IMR-90 (cell line): ENCODE measurements at regions not wholly inside any gene's neighbourhood (a gene's known extent, or its start where the extent isn't known, plus 50 kb on each side); places are given as distances from the start of the nearest gene placed in this dataset.

Source experiments
- BHLHE40 ChIP-seq: fragments of 150-350 bp; IDR thresholded peaks from 2 replicates; pipeline ENCODE4 v1.6.1; 2016; ENCODE audit warnings: mild to moderate bottlenecking, low read depth, low read length
- CEBPB ChIP-seq: IDR thresholded peaks from 2 replicates; pipeline ENCODE4 v1.6.1; 2012; ENCODE audit warnings: low read depth, low read length, improper control_type of control experiment
- ELK1 ChIP-seq: fragments of 150-350 bp; IDR thresholded peaks from 2 replicates; pipeline ENCODE4 v1.6.1; 2016; ENCODE audit warnings: low read depth, mild to moderate bottlenecking, low read length, moderate library complexity, borderline replicate concordance
- FOS ChIP-seq: fragments of 150-350 bp; IDR thresholded peaks from 2 replicates; pipeline ENCODE4 v1.6.1; 2016; ENCODE audit warnings: low read depth, low read length
- MAZ ChIP-seq: IDR thresholded peaks from 2 replicates; pipeline ENCODE4 v1.6.1; 2012; ENCODE audit warnings: low read depth, mild to moderate bottlenecking, low read length, improper control_type of control experiment, moderate library complexity, borderline replicate concordance
- MXI1 ChIP-seq: IDR thresholded peaks from 2 replicates; pipeline ENCODE4 v1.6.1; 2012; ENCODE audit warnings: low read depth, mild to moderate bottlenecking, low read length, moderate library complexity, borderline replicate concordance
- POLR2A ChIP-seq: IDR thresholded peaks from 2 replicates; pipeline ENCODE4 v1.6.1; 2012; ENCODE audit warnings: mild to moderate bottlenecking, low read depth, low read length
- RAD21 ChIP-seq: IDR thresholded peaks from 2 replicates; pipeline ENCODE4 v1.6.1; 2012; ENCODE audit warnings: low read length, improper control_type of control experiment
- RCOR1 ChIP-seq: IDR thresholded peaks from 2 replicates; pipeline ENCODE4 v1.6.1; 2012; ENCODE audit warnings: mild to moderate bottlenecking, low read length, improper control_type of control experiment; ENCODE audit not compliant: insufficient replicate concordance
- RFX5 ChIP-seq: IDR thresholded peaks from 2 replicates; pipeline ENCODE4 v1.8.0; 2012; ENCODE audit warnings: low read depth, mild to moderate bottlenecking, low read length, moderate library complexity
- SMC3 ChIP-seq: fragments of 150-350 bp; IDR thresholded peaks from 2 replicates; pipeline ENCODE4 v1.6.1; 2016; ENCODE audit warnings: low read depth, mild to moderate bottlenecking, antibody characterized with exemption, low read length, moderate library complexity
- TF ChIP-seq, protein P1 (sequence below): conservative IDR thresholded peaks from 2 replicates; pipeline ENCODE4 v1.5.1; 2012; ENCODE audit warnings: mild to moderate bottlenecking, low read depth, low read length, improper control_type of control experiment
- TF ChIP-seq, protein P2 (sequence below): fragments of 150-350 bp; IDR thresholded peaks from 2 replicates; pipeline ENCODE4 v1.6.1; 2017; ENCODE audit warnings: mild to moderate bottlenecking, antibody characterized with exemption, low read length, low read depth

DNA sequence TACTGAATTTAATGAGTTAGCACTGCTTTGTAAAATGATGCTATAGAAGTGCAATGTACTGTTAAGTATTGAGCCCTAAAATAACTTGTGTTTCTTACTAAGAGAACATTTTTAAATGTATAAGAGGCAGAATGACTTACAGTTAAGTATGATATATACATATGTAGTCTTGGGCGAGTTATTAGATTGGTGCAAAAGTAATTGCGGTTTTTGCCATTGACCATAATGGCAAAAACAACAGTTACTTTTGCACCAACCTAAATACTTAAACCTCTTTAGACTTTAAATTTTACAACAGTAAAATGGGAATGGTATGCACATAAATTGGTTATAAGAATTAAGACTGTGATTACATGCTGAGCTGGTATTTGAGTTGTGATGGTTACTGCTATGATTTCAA is 79.8 kb downstream of the CNTN3 start:
- no peak for TF ChIP-seq POLR2A
- no peak for TF ChIP-seq SMC3
- TF ChIP-seq, protein P1, sequence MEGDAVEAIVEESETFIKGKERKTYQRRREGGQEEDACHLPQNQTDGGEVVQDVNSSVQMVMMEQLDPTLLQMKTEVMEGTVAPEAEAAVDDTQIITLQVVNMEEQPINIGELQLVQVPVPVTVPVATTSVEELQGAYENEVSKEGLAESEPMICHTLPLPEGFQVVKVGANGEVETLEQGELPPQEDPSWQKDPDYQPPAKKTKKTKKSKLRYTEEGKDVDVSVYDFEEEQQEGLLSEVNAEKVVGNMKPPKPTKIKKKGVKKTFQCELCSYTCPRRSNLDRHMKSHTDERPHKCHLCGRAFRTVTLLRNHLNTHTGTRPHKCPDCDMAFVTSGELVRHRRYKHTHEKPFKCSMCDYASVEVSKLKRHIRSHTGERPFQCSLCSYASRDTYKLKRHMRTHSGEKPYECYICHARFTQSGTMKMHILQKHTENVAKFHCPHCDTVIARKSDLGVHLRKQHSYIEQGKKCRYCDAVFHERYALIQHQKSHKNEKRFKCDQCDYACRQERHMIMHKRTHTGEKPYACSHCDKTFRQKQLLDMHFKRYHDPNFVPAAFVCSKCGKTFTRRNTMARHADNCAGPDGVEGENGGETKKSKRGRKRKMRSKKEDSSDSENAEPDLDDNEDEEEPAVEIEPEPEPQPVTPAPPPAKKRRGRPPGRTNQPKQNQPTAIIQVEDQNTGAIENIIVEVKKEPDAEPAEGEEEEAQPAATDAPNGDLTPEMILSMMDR = no peak
- TF ChIP-seq BHLHE40 = no peak
- no peak for TF ChIP-seq ELK1
- no peak for TF ChIP-seq RAD21
- TF ChIP-seq, protein P2, sequence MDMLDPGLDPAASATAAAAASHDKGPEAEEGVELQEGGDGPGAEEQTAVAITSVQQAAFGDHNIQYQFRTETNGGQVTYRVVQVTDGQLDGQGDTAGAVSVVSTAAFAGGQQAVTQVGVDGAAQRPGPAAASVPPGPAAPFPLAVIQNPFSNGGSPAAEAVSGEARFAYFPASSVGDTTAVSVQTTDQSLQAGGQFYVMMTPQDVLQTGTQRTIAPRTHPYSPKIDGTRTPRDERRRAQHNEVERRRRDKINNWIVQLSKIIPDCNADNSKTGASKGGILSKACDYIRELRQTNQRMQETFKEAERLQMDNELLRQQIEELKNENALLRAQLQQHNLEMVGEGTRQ = no peak
- no peak for TF ChIP-seq RCOR1
- no peak for TF ChIP-seq FOS
- no peak for TF ChIP-seq MXI1
- TF ChIP-seq MAZ = no peak
- no peak for TF ChIP-seq CEBPB
- TF ChIP-seq RFX5 = no peak
